Inflammatory macrophage (primary cell): ENCODE measurements at regions not wholly inside any gene's neighbourhood (a gene's known extent, or its start where the extent isn't known, plus 50 kb on each side); places are given as distances from the start of the nearest gene placed in this dataset.
"Not testable (repeated sequence)": the region's sequence is repeated elsewhere in the genome, so short reads cannot be mapped to it uniquely, and the experiment has no call there.

Experiments
- DNase-seq, 2 donors: peaks; one replicate each; pipeline ENCODE4 v3.0.0-alpha.2; 2020 to 2022

DNA sequence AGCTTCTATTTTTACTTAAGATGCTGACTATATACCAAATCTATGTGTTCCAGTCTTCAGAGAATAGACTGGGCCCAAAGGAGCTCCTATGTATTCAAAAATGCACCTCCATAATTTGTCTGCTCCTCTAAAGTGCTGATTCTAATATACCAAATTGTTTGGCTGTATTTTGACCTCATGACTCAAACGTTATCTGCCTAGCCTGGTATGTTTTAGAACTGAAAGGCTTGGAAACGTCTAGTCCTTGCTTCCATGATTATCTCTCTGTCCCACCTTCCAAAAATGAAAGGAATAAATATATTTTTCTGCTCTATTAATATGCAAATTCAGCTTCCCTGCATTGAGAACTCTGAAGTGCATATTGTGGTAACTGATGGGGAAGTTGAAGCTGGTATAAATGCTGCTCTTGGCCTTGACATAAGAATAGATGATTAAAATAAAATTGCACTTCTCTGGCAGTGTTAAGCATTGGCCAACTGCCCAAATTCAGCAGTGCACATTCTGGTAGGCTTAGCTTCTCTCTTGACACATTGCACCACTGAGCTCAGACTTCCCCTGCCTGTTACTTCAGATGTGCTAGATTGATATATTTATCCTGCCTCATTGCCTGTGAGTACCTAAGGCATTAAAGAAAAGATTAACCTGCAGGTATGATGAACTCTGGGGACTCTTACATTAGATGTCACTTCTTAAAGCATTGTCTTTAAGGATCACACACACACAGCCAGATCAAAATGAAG, 882.3 kb downstream of the RPS29 start:
- DNase-seq, result no peak

- not testable (repeated sequence) for DNase-seq
Observed at GRCh38 chr14:48697362-48697761, 888.8 kb downstream of the RPS29 start.

DNA sequence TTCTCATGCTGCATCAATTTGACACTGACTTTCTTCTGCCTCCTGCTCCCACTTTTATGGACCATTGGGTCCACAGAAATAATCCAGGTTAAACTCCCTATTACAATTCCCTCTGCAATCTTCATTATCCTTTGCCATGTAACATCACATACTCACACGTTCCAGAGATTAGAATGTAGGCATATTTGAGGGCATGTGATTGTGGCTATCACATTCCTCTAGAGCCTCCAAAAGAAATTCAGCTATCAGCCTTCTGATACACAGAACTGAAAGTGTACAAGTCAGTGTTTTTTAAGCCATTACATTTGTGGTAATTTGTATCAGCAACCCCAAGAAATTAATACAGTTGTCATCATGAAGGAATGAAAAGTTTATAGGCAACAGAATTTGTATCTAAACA, 892.4 kb downstream of the RPS29 start:
- DNase-seq, result no peak

GRCh38 chr14:48690349-48690748, 895.8 kb downstream of the RPS29 start:
- DNase-seq, result no peak

GRCh38 chr14:48686650-48687049, 899.5 kb downstream of the RPS29 start:
- no peak for DNase-seq

GRCh38 chr14:48672506-48672905, 913.7 kb downstream of the RPS29 start:
- no peak for DNase-seq

- DNase-seq, result no peak
Observed at GRCh38 chr14:48670939-48671338, 915.2 kb downstream of the RPS29 start.

GRCh38 chr14:48665077-48665784, 920.9 kb downstream of the RPS29 start:
- no peak for DNase-seq

DNA sequence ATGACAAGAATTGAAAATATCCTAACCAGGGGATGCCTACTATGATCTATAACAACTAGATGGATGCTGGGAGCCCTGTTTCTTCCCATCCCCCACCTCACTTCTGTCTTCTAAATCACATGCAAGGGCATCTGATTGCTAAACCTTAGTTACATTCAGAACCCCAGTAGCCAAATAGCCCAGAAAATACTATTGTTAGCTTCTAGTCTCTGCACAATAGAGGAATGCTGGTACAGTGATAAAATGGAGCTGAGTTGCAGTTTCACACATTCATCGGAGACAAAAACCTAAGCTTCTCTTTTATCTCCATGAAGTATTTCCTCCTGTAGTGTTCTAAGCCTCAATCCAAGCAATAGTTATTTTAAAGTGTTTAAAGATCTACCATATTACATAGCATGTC, 942.9 kb downstream of the RPS29 start:
- no peak for DNase-seq

- DNase-seq, result no peak
Observed at GRCh38 chr14:48628870-48629269, 953.5 kb upstream of the MDGA2 start.

GRCh38 chr14:48622980-48623379, 947.6 kb upstream of the MDGA2 start:
- no peak for DNase-seq

- DNase-seq, result no peak
Observed at GRCh38 chr14:48618057-48618456, 942.7 kb upstream of the MDGA2 start.

GRCh38 chr14:48616931-48617330, 941.5 kb upstream of the MDGA2 start:
- DNase-seq, result no peak

DNA sequence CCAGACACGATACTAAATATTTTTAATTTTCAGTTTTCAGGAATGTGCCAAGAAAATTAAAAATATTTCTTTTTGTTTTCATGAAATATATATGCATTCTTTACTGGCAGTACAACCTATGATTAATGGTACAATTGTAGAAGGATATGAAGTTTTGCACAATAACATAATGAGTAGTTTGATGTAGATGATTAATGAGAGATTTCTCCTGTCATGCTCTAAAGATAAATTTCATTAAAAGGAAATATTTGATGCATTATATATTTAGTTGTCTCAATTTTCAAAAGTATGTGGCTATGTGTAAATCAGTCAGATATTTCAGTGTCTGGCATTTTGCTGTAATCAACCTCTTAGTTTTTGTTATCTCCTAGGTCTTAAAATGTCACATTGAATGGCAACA, 940.2 kb upstream of the MDGA2 start:
- no peak for DNase-seq

DNA sequence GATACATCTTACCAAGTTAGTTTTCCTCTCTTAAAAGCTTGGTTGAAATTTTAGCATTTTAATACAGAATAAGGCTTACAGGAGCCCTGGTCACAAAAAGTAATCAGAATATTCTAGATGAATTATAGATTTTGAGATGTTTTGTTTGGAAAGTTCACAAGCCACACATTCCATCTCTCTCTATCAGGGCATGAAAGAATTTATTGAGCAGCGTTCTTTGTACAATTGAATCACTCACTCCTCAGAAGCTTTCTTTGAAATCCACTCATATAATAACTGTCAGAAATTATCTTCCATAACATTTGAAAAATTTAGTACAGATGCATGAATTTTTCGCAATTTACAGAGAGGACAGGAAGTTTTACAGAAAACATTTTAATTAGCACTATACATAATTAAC, 938.6 kb upstream of the MDGA2 start:
- DNase-seq, result no peak

DNA sequence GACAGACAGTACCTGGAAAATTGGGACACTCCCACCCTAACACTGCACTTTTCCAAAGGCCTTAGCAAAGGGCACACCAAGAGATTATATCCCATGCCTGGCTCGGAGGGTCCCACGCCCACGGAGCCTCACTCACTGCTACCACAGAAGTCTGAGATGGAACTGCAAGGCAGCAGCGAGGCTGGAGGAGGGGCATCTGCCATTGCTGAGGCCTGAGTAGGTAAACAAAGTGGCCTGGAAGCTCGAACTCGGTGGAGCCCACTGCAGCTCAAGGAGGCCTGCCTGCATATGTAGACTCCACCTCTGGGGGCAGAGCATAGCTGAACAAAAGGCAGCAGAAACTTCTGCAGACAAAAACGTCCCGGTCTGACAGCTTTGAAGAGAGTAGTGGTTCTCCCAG, 931.6 kb upstream of the MDGA2 start:
- not testable (repeated sequence) for DNase-seq

GRCh38 chr14:48598458-48598857, 923.1 kb upstream of the MDGA2 start:
- DNase-seq, result no peak

- DNase-seq, result no peak
Observed at GRCh38 chr14:48586099-48586498, 910.7 kb upstream of the MDGA2 start.

GRCh38 chr14:48584031-48584430, 908.6 kb upstream of the MDGA2 start:
- DNase-seq, result no peak

- DNase-seq, result no peak
Observed at GRCh38 chr14:48582938-48583337, 907.5 kb upstream of the MDGA2 start.

- DNase-seq, result no peak
Observed at GRCh38 chr14:48580692-48581091, 905.3 kb upstream of the MDGA2 start.

DNA sequence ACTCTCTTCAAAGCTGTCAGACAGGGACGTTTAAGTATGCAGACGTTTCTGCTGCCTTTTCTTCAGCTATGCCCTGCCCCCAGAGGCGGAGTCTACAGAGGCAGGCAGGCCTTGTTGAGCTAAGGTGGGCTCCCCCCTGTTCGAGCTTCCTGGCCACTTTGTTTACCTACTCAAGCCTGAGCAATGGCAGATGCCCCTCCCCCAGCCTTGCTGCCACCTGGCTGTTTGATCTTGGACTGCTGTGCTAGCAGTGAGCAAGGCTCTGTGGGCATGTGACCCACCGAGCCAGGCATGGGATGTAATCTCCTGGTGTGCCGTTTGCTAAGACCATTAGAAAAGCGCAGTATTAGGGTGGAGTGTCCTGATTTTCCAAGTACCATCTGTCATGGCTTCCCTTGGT, 900.4 kb upstream of the MDGA2 start:
- no peak for DNase-seq

DNA sequence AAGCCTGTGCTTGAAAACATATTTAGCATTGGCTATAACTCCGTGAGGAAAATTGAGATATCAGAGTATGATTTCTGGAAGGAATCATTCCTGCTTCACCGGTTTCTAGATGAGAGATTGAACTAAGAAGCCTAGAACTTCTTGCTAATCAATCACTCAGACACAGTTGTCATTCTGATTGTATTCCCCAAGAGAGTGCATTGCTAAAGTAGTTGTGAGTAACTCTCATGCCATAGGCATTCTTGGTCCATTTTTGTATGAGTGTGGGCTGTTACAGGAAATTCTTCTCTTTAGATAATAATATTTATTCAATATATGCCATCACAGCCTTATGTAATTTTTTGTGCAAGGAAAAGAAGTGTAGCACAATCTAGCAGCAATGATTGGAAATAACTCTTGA, 893.3 kb upstream of the MDGA2 start:
- DNase-seq, result no peak

- no peak for DNase-seq
Observed at GRCh38 chr14:48568252-48568651, 892.8 kb upstream of the MDGA2 start.

GRCh38 chr14:48563489-48563888, 888.1 kb upstream of the MDGA2 start:
- DNase-seq, result no peak
